ENCODE measurements at regions not wholly inside any gene's neighbourhood (a gene's known extent, or its start where the extent isn't known, plus 50 kb on each side); places are given as distances from the start of the nearest gene placed in this dataset.
"Not testable (repeated sequence)": the region's sequence is repeated elsewhere in the genome, so short reads cannot be mapped to it uniquely, and the experiment has no call there.

DNA sequence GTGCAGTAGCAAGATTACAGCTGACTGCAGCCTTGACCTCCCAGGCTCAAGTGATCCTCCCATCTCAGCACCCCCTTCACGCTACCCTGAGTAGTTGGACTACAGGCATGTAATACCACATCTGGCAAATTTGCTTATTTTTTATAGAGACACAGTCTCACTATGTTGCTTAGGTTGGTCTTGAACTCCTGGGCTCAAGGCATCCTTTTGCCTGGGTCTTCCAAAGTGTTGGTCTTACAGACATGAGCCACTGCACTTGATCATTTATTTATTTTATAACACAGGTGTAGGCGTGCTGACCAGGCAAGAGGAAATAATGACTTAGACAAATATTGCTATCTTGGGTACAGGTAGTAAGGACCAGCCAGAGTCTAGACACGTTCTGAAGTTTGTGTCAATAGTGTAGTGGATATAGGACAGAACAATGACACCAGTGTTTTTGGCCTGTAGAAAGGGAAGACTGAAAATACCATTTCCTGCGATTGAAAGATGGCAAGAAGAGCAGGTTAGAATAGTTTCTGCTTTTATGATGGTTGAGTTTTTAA, 71.0 kb upstream of the THUMPD2 start:
- DNase-seq (no peak), ATAC-seq (no peak)
- intact Hi-C loops (cut with micrococcal nuclease): no loop called here

DNA sequence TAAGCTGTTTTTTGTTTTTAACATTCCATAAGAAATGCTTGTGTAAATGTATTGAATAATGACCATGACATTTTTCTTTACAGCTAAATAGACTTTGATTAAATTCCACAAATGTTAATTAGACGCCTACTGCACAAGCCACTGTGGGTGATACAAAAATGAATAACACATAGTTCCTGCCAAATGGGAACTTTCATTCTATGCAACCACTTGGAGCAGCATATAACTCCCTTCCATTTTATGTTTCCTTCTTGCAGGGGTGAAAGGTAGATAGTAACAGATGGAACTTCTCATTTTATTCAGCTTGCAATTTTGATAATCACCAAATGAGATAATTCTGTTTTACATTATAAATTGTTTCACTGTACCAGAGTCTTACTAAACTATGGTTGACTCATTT, 70.0 kb upstream of the THUMPD2 start:
- ATAC-seq (no peak), DNase-seq (no peak)
- intact Hi-C loops (cut with micrococcal nuclease): no loop called here

GRCh38 chr2:39845460-39846146, 66.5 kb upstream of the THUMPD2 start:
- ATAC-seq (no peak), DNase-seq (no peak)
- intact Hi-C loops (cut with micrococcal nuclease): no loop called here

DNA sequence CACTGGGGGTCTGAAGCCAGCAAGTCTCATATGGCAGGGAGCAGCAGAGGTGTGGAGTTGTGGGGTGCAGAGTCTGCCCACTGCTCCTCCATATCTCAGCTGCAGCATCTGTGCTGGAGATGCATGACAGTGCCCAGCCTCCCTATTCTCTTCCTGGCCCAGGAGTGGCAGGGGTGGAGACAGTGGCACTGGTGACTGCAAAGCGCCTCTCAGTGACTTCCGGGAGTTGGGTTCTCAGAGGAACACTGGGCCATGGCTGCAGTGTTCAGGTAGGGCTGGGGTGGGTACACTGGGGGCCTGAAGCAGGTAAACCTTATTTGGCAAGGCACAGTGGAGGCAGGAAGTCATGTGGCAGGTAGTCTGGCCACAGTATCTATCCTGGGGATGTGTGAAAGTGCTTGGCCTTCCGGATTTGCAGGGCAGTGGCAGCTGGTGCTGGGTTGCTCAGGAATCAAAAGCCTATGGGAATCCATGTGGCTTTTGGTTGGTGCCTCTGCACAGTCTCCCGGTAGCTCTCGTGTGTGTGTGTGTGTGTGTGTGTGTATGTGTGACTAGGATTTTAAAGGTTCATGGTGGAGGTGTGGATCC, 60.3 kb upstream of the THUMPD2 start:
- intact Hi-C loops (cut with micrococcal nuclease): no loop called here
- DNase-seq (no peak), ATAC-seq (no peak)

DNA sequence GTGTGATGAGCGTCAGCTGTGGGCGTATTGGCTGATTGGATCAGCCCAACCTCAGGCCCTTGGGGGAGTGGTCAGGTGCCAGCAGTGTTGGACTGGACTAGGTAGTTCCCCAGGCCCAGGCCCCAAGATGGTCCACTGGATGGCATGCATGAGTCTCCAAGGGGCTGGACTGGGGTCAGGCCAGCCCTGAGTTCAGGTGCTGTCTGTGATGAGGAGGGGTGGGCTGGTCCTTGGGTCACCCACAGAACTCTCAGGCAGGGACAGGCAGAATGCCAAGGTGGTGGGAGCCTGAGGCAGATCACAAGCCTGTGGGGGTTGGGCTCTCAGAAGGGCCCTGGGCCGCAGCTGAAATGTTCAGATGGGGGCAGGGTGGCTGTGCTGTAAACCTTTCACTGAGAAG, 59.5 kb upstream of the THUMPD2 start:
- DNase-seq: no peak
- intact Hi-C loops (cut with micrococcal nuclease): no loop called here

GRCh38 chr2:39837856-39838453, 58.9 kb upstream of the THUMPD2 start:
- DNase-seq (peak; percentile 29), ATAC-seq (peak; percentile 33)
- intact Hi-C loops (cut with micrococcal nuclease): no loop called here

More for the DNA sequence above, 59.5 kb upstream of the THUMPD2 start:
- ATAC-seq: no peak

DNA sequence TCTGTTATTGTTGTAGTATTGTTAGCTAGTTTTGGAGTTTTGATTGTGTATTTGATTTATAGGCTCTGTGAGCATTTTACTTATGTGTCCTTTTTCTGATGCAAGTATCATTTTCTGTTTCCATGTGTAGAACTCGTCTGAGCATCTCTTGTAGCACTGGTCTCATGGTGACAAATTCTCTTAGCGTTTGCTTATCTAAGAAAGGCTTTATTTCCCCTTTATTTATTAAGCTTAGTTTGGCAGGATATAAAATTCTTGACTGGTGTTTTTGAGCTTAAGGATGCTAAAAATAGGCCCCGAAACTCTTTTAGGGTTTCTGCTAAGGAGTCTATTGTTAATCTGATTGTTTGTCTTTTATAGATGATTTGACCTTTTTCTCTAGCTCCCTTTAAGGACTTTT, 57.6 kb upstream of the THUMPD2 start:
- DNase-seq (no peak), ATAC-seq (no peak)
- intact Hi-C loops (cut with micrococcal nuclease): no loop called here

DNA sequence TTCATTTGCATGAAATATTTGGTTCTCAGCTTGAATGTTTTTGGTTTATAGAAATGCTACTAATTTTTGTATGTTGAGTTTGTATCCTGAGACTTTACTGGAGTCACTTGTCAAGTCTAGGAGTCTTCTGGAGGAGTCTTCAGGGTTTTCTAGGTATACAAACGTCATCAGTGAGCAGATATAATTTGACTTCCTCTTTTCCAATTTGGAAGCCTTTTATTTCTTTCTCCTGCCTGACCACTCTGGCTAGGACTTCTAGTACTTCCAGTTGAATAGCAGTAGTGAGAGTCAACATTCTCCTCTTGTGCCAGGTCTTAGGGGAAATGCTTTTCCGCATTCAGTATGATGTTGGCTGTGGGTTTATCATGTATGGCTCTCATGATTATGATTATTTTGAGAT, 55.4 kb upstream of the THUMPD2 start:
- DNase-seq (no peak), ATAC-seq (no peak)
- intact Hi-C loops (cut with micrococcal nuclease): no loop called here

GRCh38 chr2:39830610-39831009, 51.6 kb upstream of the THUMPD2 start:
- DNase-seq; intact Hi-C loops (cut with micrococcal nuclease); ATAC-seq: not testable (repeated sequence)

Measured in left ventricle myocardium superior (tissue), 1 donor.